Lower leg skin (tissue), 3 donors: ENCODE measurements at regions not wholly inside any gene's neighbourhood (a gene's known extent, or its start where the extent isn't known, plus 50 kb on each side); places are given as distances from the start of the nearest gene placed in this dataset.
"Not testable (repeated sequence)": the region's sequence is repeated elsewhere in the genome, so short reads cannot be mapped to it uniquely, and the experiment has no call there.

Source experiments
- CTCF ChIP-seq, 3 donors: fragments of 450-650 bp; IDR thresholded peaks; one replicate each; pipeline ENCODE4 v1.5.1; 2016; ENCODE audit warnings: antibody characterized with exemption in 3 of 3, mild to moderate bottlenecking in 3 of 3, moderate library complexity in 2 of 3
- POLR2A ChIP-seq, 2 donors: fragments of 450-650 bp; IDR thresholded peaks; one replicate each; pipeline ENCODE4 v1.6.1; 2016 to 2017; ENCODE audit warnings: antibody characterized with exemption in 2 of 2, mild to moderate bottlenecking in 1 of 2, moderate library complexity in 1 of 2

GRCh38 chr2:111542120-111542774 is 341.7 kb downstream of the ANAPC1 start:
- not testable (repeated sequence) for TF ChIP-seq CTCF, POLR2A (IDR thresholded peaks at IDR 0.05)
